ENCODE measurements at regions not wholly inside any gene's neighbourhood (a gene's known extent, or its start where the extent isn't known, plus 50 kb on each side); places are given as distances from the start of the nearest gene placed in this dataset.
"Not testable (repeated sequence)": the region's sequence is repeated elsewhere in the genome, so short reads cannot be mapped to it uniquely, and the experiment has no call there.

DNA sequence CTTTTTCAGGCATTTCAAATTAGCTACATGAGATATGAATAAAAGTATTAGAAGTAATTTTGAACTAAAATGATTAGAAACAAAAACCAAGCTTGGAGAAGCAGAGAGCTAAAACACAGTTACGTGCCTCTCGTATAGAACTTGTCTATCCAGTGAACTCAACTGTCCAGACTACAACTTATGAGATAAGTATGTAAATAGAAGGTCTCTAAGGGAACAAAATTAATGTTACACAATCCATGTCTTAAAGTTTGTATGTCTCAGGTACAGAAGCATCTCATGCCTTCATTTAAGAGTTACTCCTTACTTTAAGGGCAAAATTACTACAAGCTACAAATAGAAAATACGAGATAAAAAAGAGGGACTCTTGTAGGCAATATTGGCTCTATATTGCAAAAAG lies 316.8 kb downstream of the CETN3 start:
- H3K9ac ChIP-seq = no peak overlapping the region
- WGBS, 2 experiments (ENCODE audit: low coverage in 1 of 2, low lambda C conversion rate in 2 of 2, missing lambda C conversion rate in 2 of 2) = 40 to 41% methylated on average over 3 of the region's 3 CpGs
- H3K79me2 ChIP-seq (ENCODE audit: insufficient read depth) = no peaks in the 10 kb centered on the region
- no peaks in the 10 kb centered on the region; the same call in 1 of the 2 replicates for H3K4me1 ChIP-seq (ENCODE audit: insufficient read depth)
- H3K9me3 ChIP-seq (ENCODE audit: low read depth) = no peaks in the 10 kb centered on the region
- H3K36me3 ChIP-seq (ENCODE audit: low read depth) = no peaks in the 10 kb centered on the region
- H3F3A ChIP-seq (ENCODE audit: insufficient read depth) = no peaks in the 10 kb centered on the region
- H3K4me2 ChIP-seq (ENCODE audit: unreplicated experiment) = no peak overlapping the region
- no peaks in the 10 kb centered on the region for H4K20me1 ChIP-seq (ENCODE audit: insufficient read depth)
- H2AFZ ChIP-seq = no peak overlapping the region
- H3K27ac ChIP-seq = no peak overlapping the region
- no peak for TF ChIP-seq EZH2phosphoT487 (IDR thresholded peaks at IDR 0.05; ENCODE audit: insufficient read depth, low read depth)
- TF ChIP-seq EZH2 (IDR thresholded peaks at IDR 0.05; ENCODE audit: insufficient read depth, poor library complexity, severe bottlenecking) = no peak
- in situ Hi-C loops (cut with MboI) = no loop called here
- H3K4me3 ChIP-seq = no peak overlapping the region
- DNase-seq = no peak
- no peaks in the 10 kb centered on the region for H3K9me2 ChIP-seq (ENCODE audit: insufficient read depth)
- no peaks in the 10 kb centered on the region for H3K27me3 ChIP-seq (replicated peaks; ENCODE audit: insufficient read depth)

GRCh38 chr5:90084342-90084741 lies 325.2 kb downstream of the CETN3 start:
- H3K9me3 ChIP-seq (ENCODE audit: low read depth) = no peaks in the 10 kb centered on the region
- no peak for TF ChIP-seq EZH2phosphoT487 (IDR thresholded peaks at IDR 0.05; ENCODE audit: insufficient read depth, low read depth)
- TF ChIP-seq EZH2 (IDR thresholded peaks at IDR 0.05; ENCODE audit: insufficient read depth, poor library complexity, severe bottlenecking) = no peak
- DNase-seq = no peak
- no peak overlapping the region for H2AFZ ChIP-seq
- no peaks in the 10 kb centered on the region for H3K36me3 ChIP-seq (ENCODE audit: low read depth)
- no peak overlapping the region for H3K27ac ChIP-seq
- in situ Hi-C loops (cut with MboI) = no loop called here
- no peaks in the 10 kb centered on the region for H3K4me1 ChIP-seq (ENCODE audit: insufficient read depth)
- no peaks in the 10 kb centered on the region for H3K27me3 ChIP-seq (replicated peaks; ENCODE audit: insufficient read depth)
- H3F3A ChIP-seq (ENCODE audit: insufficient read depth) = no peaks in the 10 kb centered on the region
- H4K20me1 ChIP-seq (ENCODE audit: insufficient read depth) = no peaks in the 10 kb centered on the region
- no peak overlapping the region for H3K4me2 ChIP-seq (ENCODE audit: unreplicated experiment)
- no peaks in the 10 kb centered on the region for H3K79me2 ChIP-seq (ENCODE audit: insufficient read depth)
- 63 to 74% methylated on average over 3 of the region's 3 CpGs for WGBS, 2 experiments (ENCODE audit: low coverage in 1 of 2, low lambda C conversion rate in 2 of 2, missing lambda C conversion rate in 2 of 2)
- H3K9ac ChIP-seq = no peak overlapping the region
- no peak overlapping the region for H3K4me3 ChIP-seq
- no peaks in the 10 kb centered on the region for H3K9me2 ChIP-seq (ENCODE audit: insufficient read depth)

GRCh38 chr5:90073026-90073570 lies 336.5 kb downstream of the CETN3 start:
- H3K36me3 ChIP-seq (ENCODE audit: low read depth); H3K9ac ChIP-seq; H3K27me3 ChIP-seq (replicated peaks; ENCODE audit: insufficient read depth); H4K20me1 ChIP-seq (ENCODE audit: insufficient read depth); H2AFZ ChIP-seq; H3K27ac ChIP-seq; H3K9me2 ChIP-seq (ENCODE audit: insufficient read depth); H3K9me3 ChIP-seq (ENCODE audit: low read depth); H3K79me2 ChIP-seq (ENCODE audit: insufficient read depth); H3K4me3 ChIP-seq; DNase-seq; H3F3A ChIP-seq (ENCODE audit: insufficient read depth); in situ Hi-C loops (cut with MboI); H3K4me1 ChIP-seq (ENCODE audit: insufficient read depth); H3K4me2 ChIP-seq (ENCODE audit: unreplicated experiment): not testable (repeated sequence)
- 85 to 88% methylated on average over 19 to 22 of the region's 22 CpGs for WGBS, 2 experiments (ENCODE audit: low coverage in 1 of 2, low lambda C conversion rate in 2 of 2, missing lambda C conversion rate in 2 of 2)

DNA sequence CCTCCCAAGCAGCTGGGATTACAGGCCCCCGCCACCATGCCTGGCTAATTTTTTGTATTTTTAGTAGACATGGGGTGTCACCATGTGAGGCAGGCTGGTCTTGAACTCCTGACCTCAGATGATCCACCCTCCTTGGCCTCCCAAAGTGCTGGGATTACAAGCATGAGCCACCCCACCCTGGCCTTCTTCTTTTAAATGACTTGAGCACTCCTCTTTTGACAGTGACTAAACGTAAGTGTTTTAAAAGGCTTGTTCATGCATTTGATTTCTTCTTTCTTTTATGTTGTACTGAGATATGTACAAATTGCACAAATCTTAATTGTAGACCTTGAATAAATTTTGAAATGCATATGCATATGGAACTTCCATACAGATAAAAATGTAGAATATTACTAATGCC lies 337.9 kb downstream of the CETN3 start:
- Histone ChIP-seq H3K9me3 (ENCODE audit: low read depth) (no peaks in the 10 kb centered on the region), H3K9ac (no peak overlapping the region), H3K36me3 (ENCODE audit: low read depth) (no peaks in the 10 kb centered on the region), H3K9me2 (ENCODE audit: insufficient read depth) (no peaks in the 10 kb centered on the region), H4K20me1 (ENCODE audit: insufficient read depth) (no peaks in the 10 kb centered on the region), H3K79me2 (ENCODE audit: insufficient read depth) (no peaks in the 10 kb centered on the region), H3F3A (ENCODE audit: insufficient read depth) (no peaks in the 10 kb centered on the region), H3K4me2 (ENCODE audit: unreplicated experiment) (no peak overlapping the region), H3K4me3 (no peak overlapping the region), H3K27ac (no peak overlapping the region), H3K4me1 (ENCODE audit: insufficient read depth) (no peaks in the 10 kb centered on the region), H3K27me3 (replicated peaks; ENCODE audit: insufficient read depth) (no peaks in the 10 kb centered on the region), H2AFZ (no peak overlapping the region)
- 39 to 43% methylated on average over 2 of the region's 2 CpGs for WGBS, 2 experiments (ENCODE audit: low coverage in 1 of 2, low lambda C conversion rate in 2 of 2, missing lambda C conversion rate in 2 of 2)
- in situ Hi-C loops (cut with MboI) = no loop called here
- DNase-seq = no peak
- TF ChIP-seq EZH2phosphoT487 (IDR thresholded peaks at IDR 0.05; ENCODE audit: insufficient read depth, low read depth) = no peak

- H3K36me3 ChIP-seq (ENCODE audit: low read depth) = no peaks in the 10 kb centered on the region
- no peaks in the 10 kb centered on the region for H4K20me1 ChIP-seq (ENCODE audit: insufficient read depth)
- in situ Hi-C loops (cut with MboI) = no loop called here
- 4 to 7% methylated on average over 1 of the region's 1 CpG for WGBS, 2 experiments (ENCODE audit: low coverage in 1 of 2, low lambda C conversion rate in 2 of 2, missing lambda C conversion rate in 2 of 2)
- no peaks in the 10 kb centered on the region for H3K79me2 ChIP-seq (ENCODE audit: insufficient read depth)
- no peak overlapping the region for H3K4me2 ChIP-seq (ENCODE audit: unreplicated experiment)
- TF ChIP-seq EZH2phosphoT487 (IDR thresholded peaks at IDR 0.05; ENCODE audit: insufficient read depth, low read depth) = no peak
- TF ChIP-seq EZH2 (IDR thresholded peaks at IDR 0.05; ENCODE audit: insufficient read depth, poor library complexity, severe bottlenecking) = no peak
- no peak overlapping the region for H3K27ac ChIP-seq
- no peak overlapping the region for H2AFZ ChIP-seq
- no peak for DNase-seq
- H3K9ac ChIP-seq = no peak overlapping the region
- H3K27me3 ChIP-seq (replicated peaks; ENCODE audit: insufficient read depth) = no peaks in the 10 kb centered on the region
- no peaks in the 10 kb centered on the region for H3F3A ChIP-seq (ENCODE audit: insufficient read depth)
- H3K4me3 ChIP-seq = no peak overlapping the region
- H3K4me1 ChIP-seq (ENCODE audit: insufficient read depth) = no peaks in the 10 kb centered on the region
- H3K9me2 ChIP-seq (ENCODE audit: insufficient read depth) = no peaks in the 10 kb centered on the region
- no peaks in the 10 kb centered on the region for H3K9me3 ChIP-seq (ENCODE audit: low read depth)
These were observed 338.5 kb downstream of the CETN3 start for GRCh38 chr5:90071066-90071465.
